ENCODE measurements at regions not wholly inside any gene's neighbourhood (a gene's known extent, or its start where the extent isn't known, plus 50 kb on each side); places are given as distances from the start of the nearest gene placed in this dataset.

DNA sequence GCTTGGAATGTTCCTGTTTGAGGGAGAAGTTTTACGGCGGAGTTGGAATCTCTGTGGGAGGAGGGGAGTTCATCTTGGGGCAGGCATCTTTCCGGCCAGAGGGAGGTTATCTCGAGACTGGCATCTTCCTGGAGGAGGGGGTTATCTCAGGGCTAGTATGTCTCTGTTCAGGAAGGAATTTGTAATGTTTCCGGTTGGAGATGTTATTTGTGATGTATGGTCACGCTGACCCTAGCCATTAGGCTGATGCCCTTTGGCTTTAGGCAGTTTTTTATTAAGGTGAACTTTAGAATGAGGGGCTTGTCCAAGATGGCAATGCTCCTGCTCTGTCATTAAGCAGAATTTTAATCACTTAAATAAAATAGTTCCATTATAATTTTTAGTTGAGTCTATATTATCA is 449.7 kb downstream of the PCDH10 start:
- H2AK5ac ChIP-seq (ENCODE audit: low read length) = no peak overlapping the region
- no peak overlapping the region for H3K4ac ChIP-seq (ENCODE audit: low read depth, low read length)
- DNase-seq = no peak
- no peaks in the 10 kb centered on the region for H3K36me3 ChIP-seq (ENCODE audit: control insufficient read depth in 1 of 2, insufficient read depth in 2 of 2, low read length in 2 of 2)
- no peak overlapping the region for H2BK12ac ChIP-seq (ENCODE audit: low read length)
- H4K91ac ChIP-seq (ENCODE audit: low read depth, low read length) = no peak overlapping the region
- no peaks in the 10 kb centered on the region for H3K4me1 ChIP-seq (ENCODE audit: control insufficient read depth in 1 of 2, insufficient read depth in 2 of 2, low read length in 2 of 2)
- no peak overlapping the region for H4K8ac ChIP-seq (ENCODE audit: low read depth, low read length)
- H2BK5ac ChIP-seq (ENCODE audit: low read depth, low read length, poor library complexity) = no peak overlapping the region
- no CpG with 5 or more reads among the region's 6 CpGs for WGBS (ENCODE audit: extremely low coverage, insufficient coverage, insufficient read length)
- no peak overlapping the region for H4K12ac ChIP-seq (ENCODE audit: low read depth, low read length)
- no peaks in the 10 kb centered on the region for H3K79me1 ChIP-seq (ENCODE audit: low read length)
- no peak overlapping the region for H2BK120ac ChIP-seq (ENCODE audit: insufficient read depth, low read length, poor library complexity)
- no peak overlapping the region for H3K14ac ChIP-seq (ENCODE audit: low read length)
- H3K4me2 ChIP-seq (ENCODE audit: low read length) = no peak overlapping the region
- no peaks in the 10 kb centered on the region for H3K27me3 ChIP-seq (ENCODE audit: insufficient read depth, low read length)
- no peaks in the 10 kb centered on the region for H3K9me3 ChIP-seq (ENCODE audit: insufficient read depth, low read depth, low read length)
- H3K4me3 ChIP-seq (ENCODE audit: low read depth, low read length) = no peak overlapping the region
- H2AFZ ChIP-seq (ENCODE audit: insufficient read depth, low read length, poor library complexity) = no peak overlapping the region
- no peak overlapping the region for H3K9ac ChIP-seq (ENCODE audit: low read length)
- no peak overlapping the region for H3K27ac ChIP-seq (ENCODE audit: low read depth, low read length)
- H3K79me2 ChIP-seq (ENCODE audit: control insufficient read depth, insufficient read depth, low read length, poor library complexity) = no peaks in the 10 kb centered on the region
- no peak overlapping the region for H3K18ac ChIP-seq (ENCODE audit: low read length)
- no peak overlapping the region for H3K23ac ChIP-seq (ENCODE audit: low read length)

DNA sequence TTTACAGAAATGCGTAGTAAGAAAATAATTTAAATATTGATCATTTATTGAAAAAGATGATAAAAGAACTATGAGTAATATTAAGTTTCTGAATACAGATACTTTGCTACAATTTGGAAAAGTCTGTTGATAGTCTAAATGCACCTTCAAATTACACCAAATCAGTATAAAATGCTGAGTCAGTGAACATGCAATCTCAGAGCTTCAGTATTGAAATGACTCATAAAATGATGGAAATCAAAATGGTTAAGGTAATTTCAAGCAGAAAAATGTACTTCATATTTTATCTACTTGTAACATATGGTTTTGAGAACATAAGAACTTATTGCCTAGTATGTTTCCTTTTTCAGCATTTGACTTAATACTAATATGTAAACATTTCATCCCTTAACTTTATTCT is 448.2 kb downstream of the PCDH10 start:
- H3K9me3 ChIP-seq (ENCODE audit: insufficient read depth, low read depth, low read length) = no peaks in the 10 kb centered on the region
- no peak overlapping the region for H2BK120ac ChIP-seq (ENCODE audit: insufficient read depth, low read length, poor library complexity)
- no peak overlapping the region for H2AK5ac ChIP-seq (ENCODE audit: low read length)
- no peak overlapping the region for H3K23ac ChIP-seq (ENCODE audit: low read length)
- no peak overlapping the region for H3K18ac ChIP-seq (ENCODE audit: low read length)
- no peaks in the 10 kb centered on the region for H3K4me1 ChIP-seq (ENCODE audit: control insufficient read depth in 1 of 2, insufficient read depth in 2 of 2, low read length in 2 of 2)
- no peak overlapping the region for H3K4ac ChIP-seq (ENCODE audit: low read depth, low read length)
- no peak overlapping the region for H3K4me2 ChIP-seq (ENCODE audit: low read length)
- no peaks in the 10 kb centered on the region for H3K36me3 ChIP-seq (ENCODE audit: control insufficient read depth in 1 of 2, insufficient read depth in 2 of 2, low read length in 2 of 2)
- no peak overlapping the region for H3K9ac ChIP-seq (ENCODE audit: low read length)
- no peak overlapping the region for H4K12ac ChIP-seq (ENCODE audit: low read depth, low read length)
- H4K91ac ChIP-seq (ENCODE audit: low read depth, low read length) = no peak overlapping the region
- H2BK5ac ChIP-seq (ENCODE audit: low read depth, low read length, poor library complexity) = no peak overlapping the region
- WGBS (ENCODE audit: extremely low coverage, insufficient coverage, insufficient read length) = no CpG with 5 or more reads among the region's 1 CpG
- no peaks in the 10 kb centered on the region for H3K79me2 ChIP-seq (ENCODE audit: control insufficient read depth, insufficient read depth, low read length, poor library complexity)
- H3K79me1 ChIP-seq (ENCODE audit: low read length) = no peaks in the 10 kb centered on the region
- no peak overlapping the region for H3K27ac ChIP-seq (ENCODE audit: low read depth, low read length)
- H2AFZ ChIP-seq (ENCODE audit: insufficient read depth, low read length, poor library complexity) = no peak overlapping the region
- no peak overlapping the region for H2BK12ac ChIP-seq (ENCODE audit: low read length)
- no peak overlapping the region for H3K14ac ChIP-seq (ENCODE audit: low read length)
- H4K8ac ChIP-seq (ENCODE audit: low read depth, low read length) = no peak overlapping the region
- H3K4me3 ChIP-seq (ENCODE audit: low read depth, low read length) = no peak overlapping the region
- H3K27me3 ChIP-seq (ENCODE audit: insufficient read depth, low read length) = no peaks in the 10 kb centered on the region
- DNase-seq = no peak

DNA sequence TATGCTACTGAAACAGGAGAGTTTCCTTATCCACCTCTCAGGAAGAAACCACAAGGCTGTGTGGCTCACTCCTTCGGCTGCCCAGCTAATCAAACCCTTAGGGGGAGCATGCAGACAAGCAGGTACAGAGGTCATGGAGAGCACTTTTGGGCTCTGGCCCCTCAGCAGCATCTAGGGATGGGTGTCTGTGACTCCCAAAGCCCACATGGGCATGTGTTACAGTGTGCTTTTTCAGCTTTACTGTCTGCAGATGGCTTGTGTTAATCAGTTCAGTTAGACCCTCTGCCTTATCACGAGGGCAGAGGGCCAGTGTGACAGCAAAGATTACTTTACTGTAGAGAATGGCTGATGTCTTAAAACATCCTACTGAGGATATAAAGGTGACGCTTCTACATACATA is 447.4 kb downstream of the PCDH10 start:
- H3K4ac ChIP-seq (ENCODE audit: low read depth, low read length) = no peak overlapping the region
- H2BK12ac ChIP-seq (ENCODE audit: low read length) = no peak overlapping the region
- H3K9me3 ChIP-seq (ENCODE audit: insufficient read depth, low read depth, low read length) = no peaks in the 10 kb centered on the region
- H3K9ac ChIP-seq (ENCODE audit: low read length) = no peak overlapping the region
- no peaks in the 10 kb centered on the region for H3K4me1 ChIP-seq (ENCODE audit: control insufficient read depth in 1 of 2, insufficient read depth in 2 of 2, low read length in 2 of 2)
- H3K4me2 ChIP-seq (ENCODE audit: low read length) = no peak overlapping the region
- no peak overlapping the region for H4K12ac ChIP-seq (ENCODE audit: low read depth, low read length)
- H3K23ac ChIP-seq (ENCODE audit: low read length) = no peak overlapping the region
- no peak overlapping the region for H3K14ac ChIP-seq (ENCODE audit: low read length)
- H4K91ac ChIP-seq (ENCODE audit: low read depth, low read length) = no peak overlapping the region
- no peak overlapping the region for H2AK5ac ChIP-seq (ENCODE audit: low read length)
- H3K27me3 ChIP-seq (ENCODE audit: insufficient read depth, low read length) = no peaks in the 10 kb centered on the region
- no peaks in the 10 kb centered on the region for H3K79me1 ChIP-seq (ENCODE audit: low read length)
- no CpG with 5 or more reads among the region's 3 CpGs for WGBS (ENCODE audit: extremely low coverage, insufficient coverage, insufficient read length)
- H3K27ac ChIP-seq (ENCODE audit: low read depth, low read length) = no peak overlapping the region
- H3K79me2 ChIP-seq (ENCODE audit: control insufficient read depth, insufficient read depth, low read length, poor library complexity) = no peaks in the 10 kb centered on the region
- no peak overlapping the region for H3K4me3 ChIP-seq (ENCODE audit: low read depth, low read length)
- no peak overlapping the region for H2BK120ac ChIP-seq (ENCODE audit: insufficient read depth, low read length, poor library complexity)
- DNase-seq = no peak
- H3K18ac ChIP-seq (ENCODE audit: low read length) = no peak overlapping the region
- no peak overlapping the region for H2BK5ac ChIP-seq (ENCODE audit: low read depth, low read length, poor library complexity)
- no peak overlapping the region for H4K8ac ChIP-seq (ENCODE audit: low read depth, low read length)
- no peaks in the 10 kb centered on the region for H3K36me3 ChIP-seq (ENCODE audit: control insufficient read depth in 1 of 2, insufficient read depth in 2 of 2, low read length in 2 of 2)
- H2AFZ ChIP-seq (ENCODE audit: insufficient read depth, low read length, poor library complexity) = no peak overlapping the region

DNA sequence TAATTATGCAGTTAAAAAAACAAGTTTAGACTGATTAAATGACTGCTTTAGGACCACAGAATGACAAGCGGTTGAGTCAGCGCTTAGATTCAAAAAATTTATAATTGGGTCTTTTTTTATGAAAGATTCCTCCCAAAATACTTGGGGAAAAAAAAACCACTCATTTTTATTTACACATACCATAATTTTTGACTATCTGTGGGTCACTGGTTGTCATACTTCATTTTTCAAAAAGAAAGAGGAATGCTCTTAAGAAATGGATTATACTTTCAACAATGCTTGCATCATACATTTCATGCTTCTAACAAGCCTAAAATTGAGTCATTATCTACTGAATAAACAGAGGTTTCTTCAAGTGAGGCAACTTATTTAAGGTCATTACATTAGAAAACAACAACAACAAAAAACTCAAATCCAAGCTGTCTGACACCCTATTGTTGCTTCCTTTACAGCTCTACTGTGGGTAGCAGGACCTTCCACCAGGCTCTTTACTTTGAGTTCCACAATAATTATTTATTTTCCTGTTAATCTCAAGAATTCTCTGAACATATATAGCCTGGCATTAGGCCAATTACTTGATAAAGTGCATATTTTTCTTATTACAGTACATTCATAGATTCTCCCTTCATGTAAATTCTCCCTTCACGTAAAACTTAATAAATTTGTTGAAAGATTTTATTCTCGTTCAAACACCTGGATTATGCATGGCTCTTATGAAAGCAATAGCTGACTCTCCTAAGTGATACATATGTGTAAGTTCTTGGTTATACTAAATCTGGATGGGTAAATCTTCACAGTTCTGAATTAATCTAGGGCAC is 445.5 kb downstream of the PCDH10 start:
- no peak overlapping the region for H4K8ac ChIP-seq (ENCODE audit: low read depth, low read length)
- no peaks in the 10 kb centered on the region for H3K36me3 ChIP-seq (ENCODE audit: control insufficient read depth in 1 of 2, insufficient read depth in 2 of 2, low read length in 2 of 2)
- no peak overlapping the region for H4K91ac ChIP-seq (ENCODE audit: low read depth, low read length)
- H3K79me1 ChIP-seq (ENCODE audit: low read length) = no peaks in the 10 kb centered on the region
- no peak overlapping the region for H3K4me3 ChIP-seq (ENCODE audit: low read depth, low read length)
- H3K4me2 ChIP-seq (ENCODE audit: low read length) = no peak overlapping the region
- no peak overlapping the region for H2AK5ac ChIP-seq (ENCODE audit: low read length)
- no peaks in the 10 kb centered on the region for H3K27me3 ChIP-seq (ENCODE audit: insufficient read depth, low read length)
- DNase-seq = peak in 1 of 2 donors; percentile 44
- no peak overlapping the region for H4K12ac ChIP-seq (ENCODE audit: low read depth, low read length)
- H2BK120ac ChIP-seq (ENCODE audit: insufficient read depth, low read length, poor library complexity) = no peak overlapping the region
- no peak overlapping the region for H3K9ac ChIP-seq (ENCODE audit: low read length)
- no peaks in the 10 kb centered on the region for H3K4me1 ChIP-seq (ENCODE audit: control insufficient read depth in 1 of 2, insufficient read depth in 2 of 2, low read length in 2 of 2)
- no peak overlapping the region for H3K14ac ChIP-seq (ENCODE audit: low read length)
- no peak overlapping the region for H3K4ac ChIP-seq (ENCODE audit: low read depth, low read length)
- no peak overlapping the region for H3K18ac ChIP-seq (ENCODE audit: low read length)
- WGBS (ENCODE audit: extremely low coverage, insufficient coverage, insufficient read length) = no CpG with 5 or more reads among the region's 4 CpGs
- H3K23ac ChIP-seq (ENCODE audit: low read length) = no peak overlapping the region
- no peaks in the 10 kb centered on the region for H3K9me3 ChIP-seq (ENCODE audit: insufficient read depth, low read depth, low read length)
- H3K79me2 ChIP-seq (ENCODE audit: control insufficient read depth, insufficient read depth, low read length, poor library complexity) = no peaks in the 10 kb centered on the region
- no peak overlapping the region for H2BK12ac ChIP-seq (ENCODE audit: low read length)
- no peak overlapping the region for H3K27ac ChIP-seq (ENCODE audit: low read depth, low read length)
- H2BK5ac ChIP-seq (ENCODE audit: low read depth, low read length, poor library complexity) = no peak overlapping the region
- no peak overlapping the region for H2AFZ ChIP-seq (ENCODE audit: insufficient read depth, low read length, poor library complexity)
